CD4-positive, CD25-positive, alpha-beta regulatory T cell (primary cell): ENCODE measurements at regions not wholly inside any gene's neighbourhood (a gene's known extent, or its start where the extent isn't known, plus 50 kb on each side); places are given as distances from the start of the nearest gene placed in this dataset.

ENCODE experiments used
- ATAC-seq, 2 donors: fragments of 150-1000 bp; cut with Tn5 transposase; one replicate each; pipeline ENCODE4 v1.10.0; 2021; ENCODE audit warnings: low read depth in 2 of 2, moderate number of reproducible peaks in 2 of 2, moderate library complexity in 1 of 2
- DNase-seq, 3 donors: peaks; one replicate each; pipeline versions ENCODE4 v3.0.0 to v3.0.0-alpha.2; 2012 to 2022; ENCODE audit warnings: mixed read lengths in 1 of 3
- H3K27ac ChIP-seq: one replicate; pipeline ENCODE4 v1.7.0; 2013; ENCODE audit warnings: mild to moderate bottlenecking, low read length; ENCODE audit not compliant: insufficient read depth, poor library complexity, severe bottlenecking
- H3K27me3 ChIP-seq: one replicate; pipeline ENCODE4 v1.7.0; 2013; ENCODE audit warnings: low read length; ENCODE audit not compliant: control insufficient read depth, insufficient read depth
- H3K36me3 ChIP-seq: one replicate; pipeline ENCODE4 v1.7.0; 2013; ENCODE audit warnings: mild to moderate bottlenecking, low read length, moderate library complexity; ENCODE audit not compliant: control insufficient read depth, insufficient read depth
- H3K4me1 ChIP-seq: 2 replicates; pipeline ENCODE4 v1.7.0; 2013; ENCODE audit warnings: mild to moderate bottlenecking, low read length; ENCODE audit not compliant: insufficient read depth, control insufficient read depth, poor library complexity, severe bottlenecking
- H3K4me3 ChIP-seq: one replicate; pipeline ENCODE4 v1.7.0; 2013; ENCODE audit warnings: low read depth, mild to moderate bottlenecking, low read length, moderate library complexity
- H3K9me3 ChIP-seq, 2 experiments: 1 replicate in 1 of 2; 2 replicates in 1 of 2; pipeline ENCODE4 v1.7.0; 2013; ENCODE audit warnings: low read length in 2 of 2, mild to moderate bottlenecking in 1 of 2, moderate library complexity in 1 of 2; ENCODE audit not compliant: control insufficient read depth in 2 of 2
- H3K27ac Mint-ChIP-seq, 3 donors: one replicate each; pipeline ENCODE4 v1.8.0; 2020 to 2022; ENCODE audit warnings: mild to moderate bottlenecking in 3 of 3, mixed read lengths in 3 of 3, moderate library complexity in 2 of 3
- H3K27me3 Mint-ChIP-seq: one replicate; pipeline ENCODE4 v1.8.0; 2022; ENCODE audit warnings: mild to moderate bottlenecking, mixed read lengths
- H3K36me3 Mint-ChIP-seq: one replicate; pipeline ENCODE4 v1.8.0; 2020; ENCODE audit warnings: mixed read lengths
- H3K4me1 Mint-ChIP-seq, 4 donors: one replicate each; pipeline ENCODE4 v1.8.0; 2020 to 2022; ENCODE audit warnings: mixed read lengths in 4 of 4, mild to moderate bottlenecking in 1 of 4
- H3K4me3 Mint-ChIP-seq, 4 donors: one replicate each; pipeline ENCODE4 v1.8.0; 2020 to 2022; ENCODE audit warnings: mild to moderate bottlenecking in 4 of 4, mixed read lengths in 4 of 4, moderate library complexity in 3 of 4
- H3K9me3 Mint-ChIP-seq, 7 donors: one replicate each; pipeline ENCODE4 v1.8.0; 2020 to 2022; ENCODE audit warnings: mixed read lengths in 7 of 7, mild to moderate bottlenecking in 3 of 7, moderate library complexity in 2 of 7

- ATAC-seq: no peak
- Histone ChIP-seq H3K9me3 (no peaks in the 10 kb centered on the region), H3K27me3 (no peaks in the 10 kb centered on the region), H3K4me1 (no peaks in the 10 kb centered on the region), H3K27ac (no peak overlapping the region), H3K36me3 (no peaks in the 10 kb centered on the region), H3K4me3 (no peak overlapping the region)
- Mint-ChIP-seq H3K36me3 (no peaks in the 10 kb centered on the region), H3K9me3 (peaks cover 0 to 2% (median 0%) of the 10 kb centered on the region in 7 donors), H3K27ac (no peak overlapping the region), H3K4me3 (no peak overlapping the region), H3K27me3 (peaks cover 7% of the 10 kb centered on the region), H3K4me1 (peaks cover 0 to 5% (median 0%) of the 10 kb centered on the region in 4 donors)
- DNase-seq: no peak
Measured at GRCh38 chr11:128215238-128215882, 372.0 kb downstream of the ETS1 start.

GRCh38 chr11:128214263-128214662, 373.1 kb downstream of the ETS1 start:
- Mint-ChIP-seq H3K4me1 (peaks cover 0 to 5% (median 0%) of the 10 kb centered on the region in 4 donors), H3K36me3 (no peaks in the 10 kb centered on the region), H3K27ac (no peak overlapping the region), H3K27me3 (peaks cover 5% of the 10 kb centered on the region), H3K4me3 (no peak overlapping the region), H3K9me3 (peaks cover 0 to 2% (median 0%) of the 10 kb centered on the region in 7 donors)
- ATAC-seq (no peak), DNase-seq (no peak)
- no peaks in the 10 kb centered on the region for H3K36me3 ChIP-seq
- H3K27me3 ChIP-seq: no peaks in the 10 kb centered on the region
- no peak overlapping the region for H3K27ac ChIP-seq
- no peak overlapping the region for H3K4me3 ChIP-seq
- no peaks in the 10 kb centered on the region for H3K9me3 ChIP-seq
- H3K4me1 ChIP-seq: no peaks in the 10 kb centered on the region

GRCh38 chr11:128213461-128213860, 373.9 kb downstream of the ETS1 start:
- H3K27ac ChIP-seq: no peak overlapping the region
- Mint-ChIP-seq H3K4me3 (no peak overlapping the region), H3K9me3 (peaks cover 0 to 2% (median 0%) of the 10 kb centered on the region in 7 donors), H3K27me3 (peaks cover 5% of the 10 kb centered on the region), H3K4me1 (peaks cover 0 to 5% (median 0%) of the 10 kb centered on the region in 4 donors), H3K36me3 (no peaks in the 10 kb centered on the region), H3K27ac (no peak overlapping the region)
- DNase-seq (no peak), ATAC-seq (no peak)
- no peaks in the 10 kb centered on the region for H3K36me3 ChIP-seq
- no peak overlapping the region for H3K4me3 ChIP-seq
- H3K4me1 ChIP-seq: no peaks in the 10 kb centered on the region
- H3K9me3 ChIP-seq: no peaks in the 10 kb centered on the region
- H3K27me3 ChIP-seq: no peaks in the 10 kb centered on the region

- DNase-seq (no peak), ATAC-seq (no peak)
- H3K27me3 ChIP-seq: no peaks in the 10 kb centered on the region
- Mint-ChIP-seq H3K36me3 (no peaks in the 10 kb centered on the region), H3K4me3 (no peak overlapping the region), H3K27me3 (peaks cover 5% of the 10 kb centered on the region), H3K4me1 (peaks cover 0 to 5% (median 0%) of the 10 kb centered on the region in 4 donors), H3K27ac (no peak overlapping the region), H3K9me3 (peaks cover 0 to 2% (median 0%) of the 10 kb centered on the region in 7 donors)
- no peaks in the 10 kb centered on the region for H3K4me1 ChIP-seq
- H3K27ac ChIP-seq: no peak overlapping the region
- no peaks in the 10 kb centered on the region for H3K36me3 ChIP-seq
- H3K9me3 ChIP-seq: no peaks in the 10 kb centered on the region
- H3K4me3 ChIP-seq: no peak overlapping the region
Measured at GRCh38 chr11:128212324-128212723, 375.0 kb downstream of the ETS1 start.

- Histone ChIP-seq H3K4me1 (no peaks in the 10 kb centered on the region), H3K4me3 (no peak overlapping the region), H3K27me3 (no peaks in the 10 kb centered on the region), H3K9me3 (no peaks in the 10 kb centered on the region), H3K27ac (no peak overlapping the region), H3K36me3 (no peaks in the 10 kb centered on the region)
- Mint-ChIP-seq H3K36me3 (peaks cover 5% of the 10 kb centered on the region), H3K27me3 (peaks cover 5% of the 10 kb centered on the region), H3K27ac (no peak overlapping the region), H3K4me1 (peaks cover 0 to 5% (median 0%) of the 10 kb centered on the region in 4 donors), H3K9me3 (peaks cover 0 to 5% (median 0%) of the 10 kb centered on the region in 7 donors), H3K4me3 (no peak overlapping the region)
- DNase-seq (no peak), ATAC-seq (no peak)
Measured at GRCh38 chr11:128210148-128210940, 377.0 kb downstream of the ETS1 start.

- no peak overlapping the region for H3K27ac ChIP-seq
- no peaks in the 10 kb centered on the region for H3K36me3 ChIP-seq
- Mint-ChIP-seq H3K27me3 (peaks cover 5% of the 10 kb centered on the region), H3K4me1 (peaks cover 0 to 5% (median 0%) of the 10 kb centered on the region in 4 donors), H3K27ac (no peak overlapping the region), H3K9me3 (peaks cover 0 to 5% (median 0%) of the 10 kb centered on the region in 7 donors), H3K36me3 (peaks cover 5% of the 10 kb centered on the region), H3K4me3 (no peak overlapping the region)
- H3K9me3 ChIP-seq: no peaks in the 10 kb centered on the region
- H3K4me3 ChIP-seq: no peak overlapping the region
- no peak for DNase-seq
- no peaks in the 10 kb centered on the region for H3K4me1 ChIP-seq
- no peaks in the 10 kb centered on the region for H3K27me3 ChIP-seq
- no peak for ATAC-seq
Measured at GRCh38 chr11:128209138-128209435, 378.3 kb downstream of the ETS1 start.

GRCh38 chr11:128208329-128209137, 378.8 kb downstream of the ETS1 start:
- H3K27ac Mint-ChIP-seq: no peak overlapping the region
- no peak overlapping the region for H3K4me3 Mint-ChIP-seq
- Histone ChIP-seq H3K27me3 (no peaks in the 10 kb centered on the region), H3K36me3 (no peaks in the 10 kb centered on the region), H3K4me1 (no peaks in the 10 kb centered on the region), H3K9me3 (no peaks in the 10 kb centered on the region), H3K27ac (no peak overlapping the region), H3K4me3 (no peak overlapping the region)
- peaks cover 5% of the 10 kb centered on the region for H3K36me3 Mint-ChIP-seq
- ATAC-seq (no peak), DNase-seq (no peak)
- H3K9me3 Mint-ChIP-seq: peaks cover 0 to 5% (median 0%) of the 10 kb centered on the region in 7 donors
- H3K4me1 Mint-ChIP-seq: peaks cover 0 to under 1% (median 0%) of the 10 kb centered on the region in 4 donors
- peaks cover 5% of the 10 kb centered on the region for H3K27me3 Mint-ChIP-seq
